DOHH2 (cell line): ENCODE measurements at regions not wholly inside any gene's neighbourhood (a gene's known extent, or its start where the extent isn't known, plus 50 kb on each side); places are given as distances from the start of the nearest gene placed in this dataset.

Experiments used
- CTCF ChIP-seq: fragments of 200-600 bp; sonication (generic); IDR thresholded peaks from one replicate; pipeline ENCODE4 v1.5.1; 2014; ENCODE audit warnings: antibody characterized with exemption, mild to moderate bottlenecking, low read depth, low read length; ENCODE audit not compliant: poor library complexity, severe bottlenecking
- EZH2phosphoT487 ChIP-seq: fragments of 200-600 bp; sonication (generic); IDR thresholded peaks from 2 replicates; pipeline ENCODE4 v1.6.1; 2017; ENCODE audit warnings: borderline replicate concordance, mild to moderate bottlenecking, antibody characterized with exemption, low read length, moderate library complexity, mixed read lengths

GRCh38 chr12:24721191-24721590, 227.7 kb downstream of the BCAT1 start:
- TF ChIP-seq CTCF, result no peak
- TF ChIP-seq EZH2phosphoT487, result no peak
